ENCODE measurements at regions not wholly inside any gene's neighbourhood (a gene's known extent, or its start where the extent isn't known, plus 50 kb on each side); places are given as distances from the start of the nearest gene placed in this dataset.

DNA sequence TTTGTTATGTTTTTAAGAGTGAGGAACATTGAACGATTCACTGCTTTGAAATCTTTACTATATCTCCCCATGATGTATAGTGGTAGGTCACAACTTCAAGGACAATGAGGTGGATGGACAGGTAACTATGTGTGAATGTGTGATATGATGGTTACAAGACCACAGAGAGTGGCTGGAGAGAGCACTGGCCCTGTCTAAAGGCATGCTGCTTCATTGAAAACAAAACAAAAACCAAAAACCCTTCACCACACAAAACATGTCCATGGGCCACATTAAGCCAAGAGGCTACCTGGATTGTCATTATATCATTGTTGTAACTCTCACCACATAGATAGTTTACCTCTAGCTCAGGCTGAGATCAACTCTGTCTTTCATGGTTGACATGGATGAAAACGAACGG, 180.6 kb upstream of the TENT5A start:
- TF ChIP-seq YY1 (tag by site-specific recombination; IDR thresholded peaks at IDR 0.05) (no peak), SP2 (tag by site-specific recombination; IDR thresholded peaks at IDR 0.05) (no peak), BCL11A (tag by site-specific recombination; IDR thresholded peaks at IDR 0.05; ENCODE audit: low read depth) (no peak), ZNF768 (tag by site-specific recombination; IDR thresholded peaks at IDR 0.05) (no peak), ZNF48 (tag by site-specific recombination; IDR thresholded peaks at IDR 0.05) (no peak), ZSCAN23 (tag by site-specific recombination; IDR thresholded peaks at IDR 0.05) (no peak), PBX3 (CRISPR knock-in tag; IDR thresholded peaks at IDR 0.05) (no peak)

Measured in HEK293 (cell line).